Transverse colon (tissue), 4 donors: ENCODE measurements at regions not wholly inside any gene's neighbourhood (a gene's known extent, or its start where the extent isn't known, plus 50 kb on each side); places are given as distances from the start of the nearest gene placed in this dataset.

Experiments
- CTCF ChIP-seq, 5 experiments: fragments of 200-600 bp in 3 of 5; fragments of 450-650 bp in 2 of 5; sonication (generic) in 3 of 5; IDR thresholded peaks; 1 replicate in 2 of 5; 2 replicates in 3 of 5; pipeline ENCODE4 v1.5.1; 2016 to 2017; ENCODE audit warnings: antibody characterized with exemption in 5 of 5, inconsistent platforms in 3 of 5, mild to moderate bottlenecking in 2 of 5, moderate library complexity in 1 of 5
- POLR2A ChIP-seq: fragments of 450-650 bp; IDR thresholded peaks from one replicate; pipeline ENCODE4 v1.6.1; 2016; ENCODE audit warnings: antibody characterized with exemption, mild to moderate bottlenecking, moderate library complexity
- POLR2AphosphoS5 ChIP-seq, 3 donors: sonication (generic); formaldehyde crosslinking; IDR thresholded peaks; one replicate each; pipeline ENCODE4 v1.6.1; 2016; ENCODE audit warnings: antibody characterized with exemption in 3 of 3

GRCh38 chr2:166764702-166765101 lies 123.6 kb upstream of the XIRP2 start:
- TF ChIP-seq CTCF (IDR thresholded peaks at IDR 0.05): no peak
- no peak for TF ChIP-seq POLR2A
- no peak for TF ChIP-seq POLR2AphosphoS5 (IDR thresholded peaks at IDR 0.05)
